ENCODE measurements at regions not wholly inside any gene's neighbourhood (a gene's known extent, or its start where the extent isn't known, plus 50 kb on each side); places are given as distances from the start of the nearest gene placed in this dataset.
"Not testable (repeated sequence)": the region's sequence is repeated elsewhere in the genome, so short reads cannot be mapped to it uniquely, and the experiment has no call there.

GRCh38 chr5:125673359-125673950, 749.8 kb upstream of the GRAMD2B start:
- DNase-seq = no peak
- CTCF ChIA-PET = no interaction called here

GRCh38 chr5:125679522-125679921, 743.7 kb upstream of the GRAMD2B start:
- H3K27ac Mint-ChIP-seq (ENCODE audit: unreplicated experiment) = no peak overlapping the region
- CTCF ChIA-PET = no interaction called here
- no peaks in the 10 kb centered on the region for H3K9me3 Mint-ChIP-seq (ENCODE audit: low read depth, unreplicated experiment)
- no peak for DNase-seq
- no peaks in the 10 kb centered on the region for H3K36me3 Mint-ChIP-seq (ENCODE audit: insufficient read depth, unreplicated experiment)
- H3K4me3 Mint-ChIP-seq (ENCODE audit: low read depth, unreplicated experiment) = no peak overlapping the region
- BruUV-seq (replicated peaks) = no TSS peak
- H3K27me3 Mint-ChIP-seq (ENCODE audit: unreplicated experiment) = no peaks in the 10 kb centered on the region
- intact Hi-C loops (cut with micrococcal nuclease; ENCODE audit: unreplicated experiment) = no loop called here
- peaks cover 8% of the 10 kb centered on the region for H3K4me1 Mint-ChIP-seq (ENCODE audit: low read depth, unreplicated experiment)
- no peak for TF ChIP-seq CTCF (IDR thresholded peaks at IDR 0.05; ENCODE audit: unreplicated experiment)

More at GRCh38 chr5:125673359-125673950, 749.8 kb upstream of the GRAMD2B start:
- no peak overlapping the region for H3K27ac Mint-ChIP-seq (ENCODE audit: unreplicated experiment)
- H3K4me1 Mint-ChIP-seq (ENCODE audit: low read depth, unreplicated experiment) = no peaks in the 10 kb centered on the region
- peaks cover 2% of the 10 kb centered on the region for H3K9me3 Mint-ChIP-seq (ENCODE audit: low read depth, unreplicated experiment)
- no peak overlapping the region for H3K4me3 Mint-ChIP-seq (ENCODE audit: low read depth, unreplicated experiment)
- intact Hi-C loops (cut with micrococcal nuclease; ENCODE audit: unreplicated experiment) = no loop called here
- no peaks in the 10 kb centered on the region for H3K36me3 Mint-ChIP-seq (ENCODE audit: insufficient read depth, unreplicated experiment)
- BruUV-seq (replicated peaks) = no TSS peak
- TF ChIP-seq CTCF (IDR thresholded peaks at IDR 0.05; ENCODE audit: unreplicated experiment) = no peak
- no peaks in the 10 kb centered on the region for H3K27me3 Mint-ChIP-seq (ENCODE audit: unreplicated experiment)

GRCh38 chr5:125683669-125684068, 739.5 kb upstream of the GRAMD2B start:
- intact Hi-C loops (cut with micrococcal nuclease; ENCODE audit: unreplicated experiment) = no loop called here
- BruUV-seq (replicated peaks) = no TSS peak
- DNase-seq = no peak
- no peak for TF ChIP-seq CTCF (IDR thresholded peaks at IDR 0.05; ENCODE audit: unreplicated experiment)
- CTCF ChIA-PET = no interaction called here
- peaks cover 8% of the 10 kb centered on the region for H3K4me1 Mint-ChIP-seq (ENCODE audit: low read depth, unreplicated experiment)
- H3K27ac Mint-ChIP-seq (ENCODE audit: unreplicated experiment) = no peak overlapping the region
- H3K27me3 Mint-ChIP-seq (ENCODE audit: unreplicated experiment) = no peaks in the 10 kb centered on the region
- H3K4me3 Mint-ChIP-seq (ENCODE audit: low read depth, unreplicated experiment) = no peak overlapping the region
- no peaks in the 10 kb centered on the region for H3K36me3 Mint-ChIP-seq (ENCODE audit: insufficient read depth, unreplicated experiment)
- H3K9me3 Mint-ChIP-seq (ENCODE audit: low read depth, unreplicated experiment) = no peaks in the 10 kb centered on the region

- Mint-ChIP-seq H3K27ac (ENCODE audit: unreplicated experiment) (no peak overlapping the region), H3K36me3 (ENCODE audit: insufficient read depth, unreplicated experiment) (no peaks in the 10 kb centered on the region), H3K4me1 (ENCODE audit: low read depth, unreplicated experiment) (peaks cover 8% of the 10 kb centered on the region), H3K27me3 (ENCODE audit: unreplicated experiment) (no peaks in the 10 kb centered on the region), H3K9me3 (ENCODE audit: low read depth, unreplicated experiment) (no peaks in the 10 kb centered on the region), H3K4me3 (ENCODE audit: low read depth, unreplicated experiment) (no peak overlapping the region)
- BruUV-seq (replicated peaks) = no TSS peak
- no peak for DNase-seq
- intact Hi-C loops (cut with micrococcal nuclease; ENCODE audit: unreplicated experiment) = no loop called here
- CTCF ChIA-PET = no interaction called here
- TF ChIP-seq CTCF (IDR thresholded peaks at IDR 0.05; ENCODE audit: unreplicated experiment) = no peak
These were observed 737.4 kb upstream of the GRAMD2B start for GRCh38 chr5:125685771-125686170.

- H3K27ac Mint-ChIP-seq (ENCODE audit: unreplicated experiment); H3K4me3 Mint-ChIP-seq (ENCODE audit: low read depth, unreplicated experiment); CTCF ChIA-PET; DNase-seq; H3K36me3 Mint-ChIP-seq (ENCODE audit: insufficient read depth, unreplicated experiment); BruUV-seq (replicated peaks); intact Hi-C loops (cut with micrococcal nuclease; ENCODE audit: unreplicated experiment); H3K27me3 Mint-ChIP-seq (ENCODE audit: unreplicated experiment); H3K9me3 Mint-ChIP-seq (ENCODE audit: low read depth, unreplicated experiment): not testable (repeated sequence)
- peaks cover 13% of the 10 kb centered on the region for H3K4me1 Mint-ChIP-seq (ENCODE audit: low read depth, unreplicated experiment)
These were observed 731.3 kb upstream of the GRAMD2B start for GRCh38 chr5:125691738-125692530.
